Ascending aorta (tissue), 2 donors: ENCODE measurements at regions not wholly inside any gene's neighbourhood (a gene's known extent, or its start where the extent isn't known, plus 50 kb on each side); places are given as distances from the start of the nearest gene placed in this dataset.

ENCODE experiments used
- DNase-seq, 2 donors: peaks; one replicate each; pipeline ENCODE4 v3.0.0-alpha.2; 2019; ENCODE audit warnings: low spot score in 2 of 2
- H3K27ac ChIP-seq, 2 donors: fragments of 200-600 bp; sonication (generic); one replicate each; pipeline ENCODE4 v1.5.1; 2016 to 2017; ENCODE audit warnings: mild to moderate bottlenecking in 1 of 2
- H3K27me3 ChIP-seq: fragments of 200-600 bp; sonication (generic); one replicate; pipeline ENCODE4 v1.5.1; 2017
- H3K36me3 ChIP-seq, 2 donors: fragments of 200-600 bp; sonication (generic); one replicate each; pipeline ENCODE4 v1.5.1; 2016
- H3K4me1 ChIP-seq, 2 donors: fragments of 200-600 bp; sonication (generic); one replicate each; pipeline ENCODE4 v1.5.1; 2016 to 2017; ENCODE audit warnings: mild to moderate bottlenecking in 1 of 2
- H3K4me3 ChIP-seq, 2 donors: fragments of 200-600 bp; sonication (generic); one replicate each; pipeline ENCODE4 v1.5.1; 2016 to 2017; ENCODE audit warnings: mild to moderate bottlenecking in 1 of 2
- H3K9me3 ChIP-seq, 2 donors: fragments of 200-600 bp; sonication (generic); one replicate each; pipeline ENCODE4 v1.5.1; 2016
- intact Hi-C: fragments of 100-400 bp; cut with DNase I; formaldehyde crosslinking; loops from one replicate; pipeline ENCODE4 v1.15.1; 2023
- TF ChIP-seq, protein P1 (sequence below), 3 experiments: fragments of 200-600 bp in 2 of 3; fragments of 450-650 bp in 1 of 3; sonication (generic) in 2 of 3; IDR thresholded peaks; one replicate each; pipeline ENCODE4 v1.5.1; 2016 to 2019; ENCODE audit warnings: antibody characterized with exemption in 3 of 3, mild to moderate bottlenecking in 1 of 3, moderate library complexity in 1 of 3

DNA sequence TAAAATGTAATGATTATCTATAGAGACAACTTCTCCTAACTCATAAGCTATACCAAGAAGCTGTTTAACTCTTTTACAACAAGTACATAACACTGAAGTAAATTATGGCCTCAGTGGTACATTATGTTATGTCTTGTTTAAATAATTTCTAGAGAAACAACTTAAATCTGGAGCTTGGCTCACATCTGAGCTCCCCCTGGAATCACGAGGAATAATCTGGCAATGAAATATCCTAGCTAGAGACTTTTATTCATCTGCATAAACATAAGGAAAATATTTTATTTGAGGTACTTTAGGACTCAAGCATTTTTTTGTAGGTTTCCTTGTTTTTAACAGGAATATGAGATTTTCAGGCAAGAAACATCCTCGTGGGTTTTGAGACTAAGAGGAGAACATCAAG is 354.7 kb upstream of the SLC7A11 start:
- Histone ChIP-seq H3K27me3 (no peaks in the 10 kb centered on the region), H3K27ac (no peak overlapping the region), H3K4me1 (peaks cover 2 to 19% of the 10 kb centered on the region in 2 donors), H3K4me3 (no peak overlapping the region), H3K9me3 (no peaks in the 10 kb centered on the region), H3K36me3 (no peaks in the 10 kb centered on the region)
- TF ChIP-seq, protein P1, sequence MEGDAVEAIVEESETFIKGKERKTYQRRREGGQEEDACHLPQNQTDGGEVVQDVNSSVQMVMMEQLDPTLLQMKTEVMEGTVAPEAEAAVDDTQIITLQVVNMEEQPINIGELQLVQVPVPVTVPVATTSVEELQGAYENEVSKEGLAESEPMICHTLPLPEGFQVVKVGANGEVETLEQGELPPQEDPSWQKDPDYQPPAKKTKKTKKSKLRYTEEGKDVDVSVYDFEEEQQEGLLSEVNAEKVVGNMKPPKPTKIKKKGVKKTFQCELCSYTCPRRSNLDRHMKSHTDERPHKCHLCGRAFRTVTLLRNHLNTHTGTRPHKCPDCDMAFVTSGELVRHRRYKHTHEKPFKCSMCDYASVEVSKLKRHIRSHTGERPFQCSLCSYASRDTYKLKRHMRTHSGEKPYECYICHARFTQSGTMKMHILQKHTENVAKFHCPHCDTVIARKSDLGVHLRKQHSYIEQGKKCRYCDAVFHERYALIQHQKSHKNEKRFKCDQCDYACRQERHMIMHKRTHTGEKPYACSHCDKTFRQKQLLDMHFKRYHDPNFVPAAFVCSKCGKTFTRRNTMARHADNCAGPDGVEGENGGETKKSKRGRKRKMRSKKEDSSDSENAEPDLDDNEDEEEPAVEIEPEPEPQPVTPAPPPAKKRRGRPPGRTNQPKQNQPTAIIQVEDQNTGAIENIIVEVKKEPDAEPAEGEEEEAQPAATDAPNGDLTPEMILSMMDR (IDR thresholded peaks at IDR 0.05), result no peak
- no peak for DNase-seq
- intact Hi-C loops, result no loop called here

DNA sequence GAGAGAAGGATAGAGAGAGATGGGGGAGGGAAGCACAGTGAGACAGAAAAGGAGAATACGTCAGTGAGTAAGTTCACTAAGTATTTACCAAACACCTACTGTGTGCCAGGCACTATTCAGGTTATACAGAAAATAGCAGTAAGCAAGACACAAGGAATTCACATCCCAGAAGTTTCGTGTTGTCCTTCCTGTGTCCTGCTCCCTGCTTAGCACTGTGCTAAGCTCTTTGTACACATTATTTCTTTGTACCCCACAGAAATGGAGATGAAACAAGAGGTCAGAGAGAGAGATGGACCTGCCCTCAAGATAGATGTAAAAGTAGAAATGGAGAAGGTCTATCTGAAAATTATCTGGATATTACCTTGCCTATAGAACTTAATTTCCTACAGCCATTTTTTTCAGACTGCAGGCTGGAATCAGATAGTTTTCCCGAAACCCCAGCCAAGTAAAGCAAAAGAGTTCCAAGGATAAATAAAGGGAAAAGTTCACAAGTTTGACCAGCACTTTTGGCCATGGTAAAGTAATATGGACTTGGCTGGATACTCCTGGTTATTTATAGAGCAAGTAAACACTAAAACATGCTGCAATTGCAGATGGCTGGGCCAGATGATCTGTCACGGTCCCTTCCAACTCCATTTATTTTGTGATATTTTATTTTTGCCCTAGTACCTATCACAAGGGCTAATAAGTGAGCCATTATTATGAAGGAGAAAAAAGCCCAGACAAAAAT is 353.7 kb upstream of the SLC7A11 start:
- no peaks in the 10 kb centered on the region for H3K36me3 ChIP-seq
- H3K4me1 ChIP-seq, result peaks cover 2 to 19% of the 10 kb centered on the region in 2 donors
- peak in 1 of 2 donors; percentile 67 for DNase-seq
- no peaks in the 10 kb centered on the region for H3K9me3 ChIP-seq
- H3K4me3 ChIP-seq, result no peak overlapping the region
- intact Hi-C loops, result no loop called here
- TF ChIP-seq, protein P1 (IDR thresholded peaks at IDR 0.05), result no peak
- H3K27ac ChIP-seq, result peak overlapping the region; percentile 13 to 56
- no peaks in the 10 kb centered on the region for H3K27me3 ChIP-seq

DNA sequence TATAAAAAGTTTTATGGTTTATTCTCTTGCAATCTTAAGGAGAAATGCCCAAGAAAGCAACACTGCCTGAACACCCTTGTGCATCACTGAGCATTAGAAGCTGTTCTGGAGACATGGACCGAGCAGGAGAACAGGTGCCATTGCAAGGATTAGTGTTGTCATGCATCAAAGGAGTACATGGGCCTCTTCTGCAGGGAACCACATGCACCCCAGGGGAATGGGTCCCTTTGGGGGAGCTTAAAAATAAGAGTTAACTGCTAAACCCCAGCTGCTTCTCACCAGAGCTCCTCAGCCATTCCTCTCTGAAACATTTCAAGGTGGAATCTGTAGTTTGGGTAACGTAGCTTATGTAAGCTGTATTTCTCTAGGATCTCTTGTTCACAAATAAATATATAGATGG is 353.0 kb upstream of the SLC7A11 start:
- no peaks in the 10 kb centered on the region for H3K9me3 ChIP-seq
- no peaks in the 10 kb centered on the region for H3K36me3 ChIP-seq
- H3K27ac ChIP-seq, result peak overlapping the region; percentile 13 to 56
- no peak overlapping the region for H3K4me3 ChIP-seq
- DNase-seq, result no peak
- H3K27me3 ChIP-seq, result no peaks in the 10 kb centered on the region
- TF ChIP-seq, protein P1 (IDR thresholded peaks at IDR 0.05), result no peak
- peaks cover 2 to 19% of the 10 kb centered on the region in 2 donors for H3K4me1 ChIP-seq
- intact Hi-C loops, result no loop called here

DNA sequence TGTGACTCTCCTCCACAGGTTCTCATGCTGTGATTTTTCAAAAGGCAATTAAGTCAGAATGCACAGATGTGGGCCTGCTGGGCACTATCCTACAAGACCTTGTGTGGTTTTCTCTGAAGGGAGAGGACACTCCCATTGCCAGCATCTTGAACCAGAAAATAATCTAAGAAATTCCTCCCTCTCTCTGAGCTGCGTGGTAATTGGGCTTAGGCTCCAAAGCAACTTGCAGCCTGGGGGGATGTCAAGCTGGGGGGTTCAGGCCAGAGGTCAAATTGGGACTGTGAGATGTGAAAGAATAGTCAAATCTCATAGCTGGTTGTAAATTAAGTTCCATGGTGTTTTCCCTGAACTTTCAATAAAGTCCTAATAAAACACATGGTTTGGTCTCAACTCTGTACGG is 350.6 kb upstream of the SLC7A11 start:
- peaks cover 2 to 15% of the 10 kb centered on the region in 2 donors for H3K4me1 ChIP-seq
- no peak for DNase-seq
- TF ChIP-seq, protein P1 (IDR thresholded peaks at IDR 0.05), result no peak

DNA sequence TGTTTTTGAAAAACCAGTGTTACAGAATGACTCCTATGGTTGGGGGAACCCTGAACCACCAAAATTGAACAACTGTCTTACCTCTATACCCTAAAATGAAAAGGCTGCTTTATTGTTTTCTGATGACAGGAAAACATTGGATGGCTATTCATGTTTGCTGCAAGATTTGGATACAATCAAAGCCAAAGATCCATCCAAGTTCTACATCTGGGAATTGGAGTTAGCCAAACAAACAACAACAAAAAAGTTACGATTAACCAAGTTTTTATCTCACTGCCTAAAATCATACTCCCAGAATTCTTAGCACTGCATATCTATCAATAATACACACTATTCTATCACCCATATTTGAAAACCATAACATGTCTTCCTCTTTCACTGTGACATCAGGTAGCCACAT is 349.7 kb upstream of the SLC7A11 start:
- Histone ChIP-seq H3K4me3 (no peak overlapping the region), H3K36me3 (no peaks in the 10 kb centered on the region), H3K4me1 (peaks cover 2 to 10% of the 10 kb centered on the region in 2 donors), H3K27me3 (no peaks in the 10 kb centered on the region), H3K9me3 (no peaks in the 10 kb centered on the region), H3K27ac (no peak overlapping the region)
- intact Hi-C loops, result no loop called here
- DNase-seq, result no peak
- TF ChIP-seq, protein P1 (IDR thresholded peaks at IDR 0.05), result no peak

More for the DNA sequence above, 350.6 kb upstream of the SLC7A11 start:
- Histone ChIP-seq H3K27me3 (no peaks in the 10 kb centered on the region), H3K27ac (no peak overlapping the region), H3K36me3 (no peaks in the 10 kb centered on the region), H3K4me3 (no peak overlapping the region), H3K9me3 (no peaks in the 10 kb centered on the region)
- intact Hi-C loops, result no loop called here
